ENCODE measurements at regions not wholly inside any gene's neighbourhood (a gene's known extent, or its start where the extent isn't known, plus 50 kb on each side); places are given as distances from the start of the nearest gene placed in this dataset.

DNA sequence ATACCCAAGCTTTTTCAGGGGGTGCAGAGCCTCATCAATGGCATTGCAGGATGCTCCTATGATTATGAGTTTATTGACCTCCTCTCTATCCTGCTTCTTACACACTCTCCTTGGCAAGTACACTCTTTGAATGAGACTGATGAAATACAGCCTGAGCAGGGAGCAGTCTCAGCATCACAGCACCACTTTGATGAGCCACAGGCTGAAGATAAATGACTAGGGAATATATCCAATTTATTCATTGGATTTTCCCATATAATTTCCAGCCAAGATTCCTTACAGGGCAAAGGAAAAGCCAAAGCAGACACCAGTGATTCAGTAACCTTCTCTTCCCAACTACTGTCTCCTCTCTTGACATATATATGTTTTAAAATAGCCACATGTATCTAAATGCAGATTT, 79.2 kb downstream of the CASP12 start:
- H3K27me3 Mint-ChIP-seq = no peaks in the 10 kb centered on the region
- H3K9me3 Mint-ChIP-seq = no peaks in the 10 kb centered on the region
- intact Hi-C loops (cut with DNase I, micrococcal nuclease) = no loop called here
- ChIA-PET CTCF (no interaction called here), POLR2A (no interaction called here)
- Histone ChIP-seq H3K36me3 (ENCODE audit: insufficient read depth, low read length) (no peaks in the 10 kb centered on the region), H3K27ac (ENCODE audit: low read depth in 1 of 2, low read length in 2 of 2) (no peak overlapping the region), H3K9me3 (ENCODE audit: control insufficient read depth in 1 of 2, insufficient read depth in 1 of 2, low read length in 2 of 2) (no peaks in the 10 kb centered on the region), H3K4me1 (ENCODE audit: insufficient read depth, low read length) (no peaks in the 10 kb centered on the region), H3K27me3 (ENCODE audit: control insufficient read depth in 1 of 2, insufficient read depth in 2 of 2, low read length in 2 of 2) (no peaks in the 10 kb centered on the region), H3K4me3 (ENCODE audit: low read length) (no peak overlapping the region)
- TF ChIP-seq, protein P1, sequence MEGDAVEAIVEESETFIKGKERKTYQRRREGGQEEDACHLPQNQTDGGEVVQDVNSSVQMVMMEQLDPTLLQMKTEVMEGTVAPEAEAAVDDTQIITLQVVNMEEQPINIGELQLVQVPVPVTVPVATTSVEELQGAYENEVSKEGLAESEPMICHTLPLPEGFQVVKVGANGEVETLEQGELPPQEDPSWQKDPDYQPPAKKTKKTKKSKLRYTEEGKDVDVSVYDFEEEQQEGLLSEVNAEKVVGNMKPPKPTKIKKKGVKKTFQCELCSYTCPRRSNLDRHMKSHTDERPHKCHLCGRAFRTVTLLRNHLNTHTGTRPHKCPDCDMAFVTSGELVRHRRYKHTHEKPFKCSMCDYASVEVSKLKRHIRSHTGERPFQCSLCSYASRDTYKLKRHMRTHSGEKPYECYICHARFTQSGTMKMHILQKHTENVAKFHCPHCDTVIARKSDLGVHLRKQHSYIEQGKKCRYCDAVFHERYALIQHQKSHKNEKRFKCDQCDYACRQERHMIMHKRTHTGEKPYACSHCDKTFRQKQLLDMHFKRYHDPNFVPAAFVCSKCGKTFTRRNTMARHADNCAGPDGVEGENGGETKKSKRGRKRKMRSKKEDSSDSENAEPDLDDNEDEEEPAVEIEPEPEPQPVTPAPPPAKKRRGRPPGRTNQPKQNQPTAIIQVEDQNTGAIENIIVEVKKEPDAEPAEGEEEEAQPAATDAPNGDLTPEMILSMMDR (IDR thresholded peaks at IDR 0.05) = no peak
- H3K4me1 Mint-ChIP-seq (ENCODE audit: low read depth) = no peaks in the 10 kb centered on the region
- H3K36me3 Mint-ChIP-seq (ENCODE audit: low read depth) = no peaks in the 10 kb centered on the region
- H3K4me3 Mint-ChIP-seq = no peak overlapping the region
- H3K27ac Mint-ChIP-seq = no peak overlapping the region
- ATAC-seq (ENCODE audit: poor library complexity) = no peak
- no peak for DNase-seq

DNA sequence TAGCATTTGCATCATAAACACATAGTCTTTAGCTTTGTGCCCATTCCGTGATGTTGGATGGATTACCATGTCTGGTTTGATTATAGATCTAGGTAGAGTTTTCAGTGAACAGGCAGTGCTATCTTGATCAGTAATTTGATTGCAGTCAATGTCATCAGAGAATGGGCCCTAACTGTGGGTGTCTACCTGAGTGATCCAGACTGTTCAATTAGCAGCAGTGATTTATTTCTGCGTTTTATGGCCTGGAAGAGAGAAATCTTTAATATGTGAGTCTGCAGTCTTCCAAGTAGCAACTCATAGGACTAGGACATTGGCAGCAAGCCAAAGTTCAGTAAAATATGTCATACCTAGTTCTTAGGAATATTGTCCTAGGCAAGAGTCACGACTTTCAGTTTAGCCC, 80.3 kb downstream of the CASP12 start:
- intact Hi-C loops (cut with DNase I, micrococcal nuclease) = no loop called here
- Mint-ChIP-seq H3K36me3 (ENCODE audit: low read depth) (no peaks in the 10 kb centered on the region), H3K9me3 (no peaks in the 10 kb centered on the region), H3K4me3 (no peak overlapping the region), H3K4me1 (ENCODE audit: low read depth) (no peaks in the 10 kb centered on the region), H3K27ac (no peak overlapping the region), H3K27me3 (no peaks in the 10 kb centered on the region)
- Histone ChIP-seq H3K4me1 (ENCODE audit: insufficient read depth, low read length) (no peaks in the 10 kb centered on the region), H3K27ac (ENCODE audit: low read depth in 1 of 2, low read length in 2 of 2) (no peak overlapping the region), H3K9me3 (ENCODE audit: control insufficient read depth in 1 of 2, insufficient read depth in 1 of 2, low read length in 2 of 2) (no peaks in the 10 kb centered on the region), H3K4me3 (ENCODE audit: low read length) (no peak overlapping the region), H3K27me3 (ENCODE audit: control insufficient read depth in 1 of 2, insufficient read depth in 2 of 2, low read length in 2 of 2) (no peaks in the 10 kb centered on the region), H3K36me3 (ENCODE audit: insufficient read depth, low read length) (no peaks in the 10 kb centered on the region)
- DNase-seq (no peak), ATAC-seq (ENCODE audit: poor library complexity) (no peak)
- ChIA-PET POLR2A (no interaction called here), CTCF (no interaction called here)
- TF ChIP-seq, protein P1 (IDR thresholded peaks at IDR 0.05) = no peak

DNA sequence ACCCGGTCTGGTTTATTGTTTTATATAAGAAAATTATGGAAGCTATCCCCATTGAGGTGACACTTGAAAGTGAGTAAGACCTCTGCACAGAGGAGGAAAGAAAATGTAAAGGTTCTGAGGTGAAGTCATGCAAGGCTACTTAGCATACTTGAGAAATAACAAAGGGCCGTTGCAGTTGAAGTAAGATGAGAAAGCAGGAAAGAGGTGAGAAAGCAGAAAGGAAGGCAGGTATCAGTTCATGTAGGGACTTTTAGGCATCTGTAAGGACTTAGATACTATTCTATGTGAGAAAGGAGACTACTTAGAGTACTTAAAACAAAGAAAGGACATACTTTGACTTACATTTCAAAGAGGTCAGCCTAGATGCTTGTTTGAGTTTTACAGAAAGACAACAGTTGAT, 84.7 kb downstream of the CASP12 start:
- Mint-ChIP-seq H3K27me3 (no peaks in the 10 kb centered on the region), H3K36me3 (ENCODE audit: low read depth) (no peaks in the 10 kb centered on the region), H3K27ac (no peak overlapping the region), H3K9me3 (no peaks in the 10 kb centered on the region), H3K4me3 (no peak overlapping the region), H3K4me1 (ENCODE audit: low read depth) (no peaks in the 10 kb centered on the region)
- H3K27me3 ChIP-seq (ENCODE audit: control insufficient read depth in 1 of 2, insufficient read depth in 2 of 2, low read length in 2 of 2) = no peaks in the 10 kb centered on the region
- POLR2A ChIA-PET = no interaction called here
- CTCF ChIA-PET = no interaction called here
- no peaks in the 10 kb centered on the region for H3K4me1 ChIP-seq (ENCODE audit: insufficient read depth, low read length)
- no peak for DNase-seq
- H3K9me3 ChIP-seq (ENCODE audit: control insufficient read depth in 1 of 2, insufficient read depth in 1 of 2, low read length in 2 of 2) = no peaks in the 10 kb centered on the region
- H3K4me3 ChIP-seq (ENCODE audit: low read length) = no peak overlapping the region
- TF ChIP-seq, protein P1 (IDR thresholded peaks at IDR 0.05) = no peak
- no peak overlapping the region for H3K27ac ChIP-seq (ENCODE audit: low read depth in 1 of 2, low read length in 2 of 2)
- H3K36me3 ChIP-seq (ENCODE audit: insufficient read depth, low read length) = no peaks in the 10 kb centered on the region
- intact Hi-C loops (cut with DNase I, micrococcal nuclease) = no loop called here
- no peak for ATAC-seq (ENCODE audit: poor library complexity)

Data from CD4-positive, alpha-beta T cell (primary cell).